ENCODE measurements at regions not wholly inside any gene's neighbourhood (a gene's known extent, or its start where the extent isn't known, plus 50 kb on each side); places are given as distances from the start of the nearest gene placed in this dataset.
"Not testable (repeated sequence)": the region's sequence is repeated elsewhere in the genome, so short reads cannot be mapped to it uniquely, and the experiment has no call there.

DNA sequence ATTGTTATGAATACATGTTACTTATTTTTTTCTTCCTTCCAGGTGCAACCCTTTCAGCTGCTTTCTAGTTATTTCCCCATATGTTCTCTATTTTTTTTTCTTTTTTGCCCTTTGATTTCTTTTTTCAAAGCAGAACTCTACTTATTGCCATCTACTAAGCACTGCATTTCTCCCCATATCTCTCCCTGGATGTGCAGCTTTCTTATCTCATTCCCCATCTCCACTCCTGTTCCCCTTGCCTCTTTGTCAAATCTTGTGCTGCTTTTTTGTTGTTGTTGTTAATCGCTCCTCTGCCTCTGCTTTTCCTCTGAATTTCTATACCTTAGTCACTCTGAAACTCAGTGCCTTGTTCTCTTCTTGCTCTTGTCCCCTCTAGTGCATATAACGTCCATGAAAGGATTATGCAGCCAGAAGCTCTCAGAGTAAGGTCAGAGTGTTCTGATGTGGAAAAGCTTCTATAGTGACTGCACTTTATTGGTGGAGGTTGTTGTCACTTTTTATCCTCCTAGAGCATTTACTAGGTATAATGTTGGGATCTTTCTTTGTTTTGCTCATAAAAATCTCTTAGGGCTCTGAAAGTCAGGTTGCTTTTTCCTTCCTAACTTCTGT lies 51.1 kb upstream of the JADE1 start:
- H3K36me3 ChIP-seq (ENCODE audit: control insufficient read depth, insufficient read depth, low read length) = no peaks in the 10 kb centered on the region
- H3K4me3 ChIP-seq (ENCODE audit: low read length) = no peak overlapping the region
- no peak overlapping the region for H3K9ac ChIP-seq (ENCODE audit: low read length)
- H3K4me1 ChIP-seq (ENCODE audit: control insufficient read depth, insufficient read depth, low read length) = no peaks in the 10 kb centered on the region
- no peaks in the 10 kb centered on the region for H3K27me3 ChIP-seq (ENCODE audit: control insufficient read depth, insufficient read depth, low read length)
- H3K9me3 ChIP-seq (ENCODE audit: control insufficient read depth, low read length) = no peaks in the 10 kb centered on the region

DNA sequence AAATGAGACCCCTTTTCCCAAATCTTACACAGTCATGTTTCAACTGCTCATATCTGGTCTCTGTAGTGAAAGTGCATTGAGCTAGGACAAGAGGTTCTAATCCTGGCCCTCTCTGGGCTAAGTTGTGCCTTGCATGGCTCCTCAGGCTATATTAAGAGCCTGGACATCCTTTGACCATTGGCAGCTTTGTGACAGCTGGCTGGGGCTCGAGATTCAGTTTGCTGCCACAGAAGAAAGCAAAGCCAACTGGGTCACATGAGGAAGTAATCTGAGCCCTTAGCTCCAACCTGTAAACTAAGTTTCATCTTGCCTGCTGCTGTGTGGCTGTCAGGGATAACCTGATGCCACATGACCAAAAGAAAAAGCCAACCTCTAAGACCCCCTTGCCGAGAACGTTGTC lies 51.8 kb upstream of the JADE1 start:
- Histone ChIP-seq H3K4me3 (ENCODE audit: low read length) (no peak overlapping the region), H3K9ac (ENCODE audit: low read length) (no peak overlapping the region), H3K36me3 (ENCODE audit: control insufficient read depth, insufficient read depth, low read length) (no peaks in the 10 kb centered on the region), H3K4me1 (ENCODE audit: control insufficient read depth, insufficient read depth, low read length) (no peaks in the 10 kb centered on the region), H3K9me3 (ENCODE audit: control insufficient read depth, low read length) (no peaks in the 10 kb centered on the region), H3K27me3 (ENCODE audit: control insufficient read depth, insufficient read depth, low read length) (no peaks in the 10 kb centered on the region)

DNA sequence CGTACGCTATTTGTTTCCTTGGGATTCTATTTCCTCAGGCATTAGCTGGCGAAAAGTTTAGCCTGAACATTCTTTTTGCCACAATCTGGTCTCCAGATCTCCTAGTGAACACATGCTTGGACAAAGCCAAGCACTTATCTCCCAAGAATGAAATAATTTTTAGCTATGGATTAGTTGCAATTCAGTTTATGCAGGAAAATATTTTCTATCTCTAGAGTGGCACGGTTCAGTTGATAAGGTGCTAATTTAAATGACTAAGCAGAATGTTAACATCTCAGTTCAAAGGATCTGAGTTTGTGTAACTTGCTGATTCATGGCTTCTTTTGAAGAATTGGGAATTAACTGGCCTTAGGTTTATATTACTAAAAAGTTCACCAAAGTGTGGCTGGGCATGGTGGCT lies 58.1 kb upstream of the JADE1 start:
- Histone ChIP-seq H3K4me3 (ENCODE audit: low read length) (no peak overlapping the region), H3K27me3 (ENCODE audit: control insufficient read depth, insufficient read depth, low read length) (no peaks in the 10 kb centered on the region), H3K4me1 (ENCODE audit: control insufficient read depth, insufficient read depth, low read length) (no peaks in the 10 kb centered on the region), H3K9ac (ENCODE audit: low read length) (no peak overlapping the region), H3K36me3 (ENCODE audit: control insufficient read depth, insufficient read depth, low read length) (no peaks in the 10 kb centered on the region), H3K9me3 (ENCODE audit: control insufficient read depth, low read length) (no peaks in the 10 kb centered on the region)

DNA sequence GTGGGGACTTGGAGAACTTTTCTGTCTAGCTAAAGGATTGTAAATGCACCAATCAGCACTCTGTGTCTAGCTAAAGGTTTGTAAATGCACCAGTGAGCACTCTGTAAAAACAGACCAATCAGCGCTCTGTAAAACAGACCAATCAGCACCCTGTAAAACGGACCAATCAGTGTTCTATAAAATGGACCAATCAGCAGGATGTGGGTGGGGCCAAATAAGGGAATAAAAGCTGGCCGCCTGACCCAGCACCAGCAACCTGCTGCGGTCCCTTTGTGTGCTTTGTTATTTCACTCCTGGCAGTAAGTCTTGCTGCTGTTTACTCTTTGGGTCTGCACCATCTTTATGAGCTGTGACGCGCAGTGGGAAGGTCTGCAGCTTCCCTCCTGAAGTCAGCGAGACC lies 67.8 kb upstream of the JADE1 start:
- H3K9ac ChIP-seq (ENCODE audit: low read length); H3K4me3 ChIP-seq (ENCODE audit: low read length); H3K36me3 ChIP-seq (ENCODE audit: control insufficient read depth, insufficient read depth, low read length); H3K9me3 ChIP-seq (ENCODE audit: control insufficient read depth, low read length); H3K27me3 ChIP-seq (ENCODE audit: control insufficient read depth, insufficient read depth, low read length); H3K4me1 ChIP-seq (ENCODE audit: control insufficient read depth, insufficient read depth, low read length): not testable (repeated sequence)

DNA sequence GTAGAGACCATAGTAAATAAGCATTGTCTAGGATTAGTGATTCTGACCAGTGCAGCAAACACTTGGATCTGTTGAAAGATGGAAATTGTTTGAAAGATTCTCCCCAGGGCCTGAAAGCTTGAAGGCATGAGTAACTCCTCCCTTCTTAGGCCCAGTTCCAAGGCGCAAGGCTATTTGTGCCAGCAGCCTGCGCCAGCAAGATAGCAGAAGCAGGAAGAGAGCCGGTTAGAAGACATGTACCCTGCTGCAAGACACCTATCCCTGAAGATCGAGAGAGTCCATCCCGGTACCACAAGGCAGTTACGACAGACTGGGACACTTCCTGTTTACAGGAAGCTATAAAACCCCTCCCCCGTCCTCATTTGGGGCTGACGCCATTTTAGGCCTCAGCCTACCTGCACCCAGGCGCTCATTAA lies 72.4 kb upstream of the JADE1 start:
- no peak overlapping the region for H3K9ac ChIP-seq (ENCODE audit: low read length)
- no peaks in the 10 kb centered on the region for H3K4me1 ChIP-seq (ENCODE audit: control insufficient read depth, insufficient read depth, low read length)
- H3K27me3 ChIP-seq (ENCODE audit: control insufficient read depth, insufficient read depth, low read length) = no peaks in the 10 kb centered on the region
- H3K9me3 ChIP-seq (ENCODE audit: control insufficient read depth, low read length) = no peaks in the 10 kb centered on the region
- no peak overlapping the region for H3K4me3 ChIP-seq (ENCODE audit: low read length)
- H3K36me3 ChIP-seq (ENCODE audit: control insufficient read depth, insufficient read depth, low read length) = no peaks in the 10 kb centered on the region

DNA sequence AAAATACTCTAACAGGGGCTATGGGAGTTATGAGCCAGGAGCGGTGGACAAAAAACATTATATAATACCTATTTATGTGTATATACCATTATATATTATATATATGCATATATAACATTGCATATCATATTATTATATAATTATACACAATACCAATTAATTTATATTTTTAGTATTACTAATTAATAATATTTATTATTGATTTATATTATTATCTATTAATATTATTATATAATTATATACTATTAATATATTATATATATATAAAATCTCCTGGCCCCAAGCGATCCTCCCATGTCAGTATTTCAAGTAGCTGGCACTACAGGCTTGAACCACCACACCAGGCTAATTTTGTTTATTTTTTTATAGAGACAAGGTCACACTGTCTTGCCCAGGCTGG lies 73.8 kb upstream of the JADE1 start:
- no peak overlapping the region for H3K4me3 ChIP-seq (ENCODE audit: low read length)
- no peaks in the 10 kb centered on the region for H3K36me3 ChIP-seq (ENCODE audit: control insufficient read depth, insufficient read depth, low read length)
- H3K4me1 ChIP-seq (ENCODE audit: control insufficient read depth, insufficient read depth, low read length) = no peaks in the 10 kb centered on the region
- H3K9ac ChIP-seq (ENCODE audit: low read length) = no peak overlapping the region
- H3K9me3 ChIP-seq (ENCODE audit: control insufficient read depth, low read length) = no peaks in the 10 kb centered on the region
- no peaks in the 10 kb centered on the region for H3K27me3 ChIP-seq (ENCODE audit: control insufficient read depth, insufficient read depth, low read length)

DNA sequence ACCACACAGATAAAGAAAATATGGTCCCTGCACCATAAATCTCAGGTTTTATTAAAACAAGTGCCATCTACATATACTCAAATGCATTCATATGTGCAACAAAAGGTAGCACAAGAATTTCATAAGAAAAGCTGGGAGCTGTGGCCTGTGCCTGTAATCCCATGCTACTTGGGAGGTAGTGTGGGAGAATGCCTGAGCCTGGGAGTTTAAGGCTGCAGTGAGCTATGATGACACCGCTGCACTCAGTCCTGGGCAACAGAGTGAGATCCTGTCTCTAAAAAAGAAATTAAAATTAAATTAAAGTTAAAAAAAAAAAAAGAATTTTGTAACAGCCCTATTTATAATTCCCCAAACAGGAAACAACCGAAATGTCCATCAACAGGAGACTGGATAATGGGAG lies 81.3 kb upstream of the JADE1 start:
- Histone ChIP-seq H3K4me3 (ENCODE audit: low read length) (no peak overlapping the region), H3K4me1 (ENCODE audit: control insufficient read depth, insufficient read depth, low read length) (no peaks in the 10 kb centered on the region), H3K27me3 (ENCODE audit: control insufficient read depth, insufficient read depth, low read length) (no peaks in the 10 kb centered on the region), H3K9ac (ENCODE audit: low read length) (no peak overlapping the region), H3K36me3 (ENCODE audit: control insufficient read depth, insufficient read depth, low read length) (no peaks in the 10 kb centered on the region), H3K9me3 (ENCODE audit: control insufficient read depth, low read length) (no peaks in the 10 kb centered on the region)

DNA sequence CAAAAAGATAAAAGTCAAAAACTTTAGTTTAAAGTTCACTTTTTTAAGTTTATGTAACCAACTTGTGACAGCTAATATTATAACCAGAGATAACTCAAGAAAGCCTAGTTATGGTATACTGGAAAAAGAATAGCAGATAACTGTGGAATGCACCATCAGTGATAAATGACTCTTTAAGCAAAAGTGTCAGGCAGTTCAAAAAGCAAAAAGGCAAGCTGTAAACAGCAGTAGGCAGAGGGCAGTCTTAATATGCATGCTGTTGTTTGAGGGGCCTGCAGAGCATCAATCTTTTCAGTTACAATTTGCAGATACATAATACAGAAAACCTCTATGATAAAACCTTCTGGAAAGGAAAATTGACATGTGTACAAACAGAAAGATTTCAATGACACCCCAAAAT lies 81.8 kb upstream of the JADE1 start:
- Histone ChIP-seq H3K9ac (ENCODE audit: low read length) (no peak overlapping the region), H3K9me3 (ENCODE audit: control insufficient read depth, low read length) (no peaks in the 10 kb centered on the region), H3K27me3 (ENCODE audit: control insufficient read depth, insufficient read depth, low read length) (no peaks in the 10 kb centered on the region), H3K4me1 (ENCODE audit: control insufficient read depth, insufficient read depth, low read length) (no peaks in the 10 kb centered on the region), H3K4me3 (ENCODE audit: low read length) (no peak overlapping the region), H3K36me3 (ENCODE audit: control insufficient read depth, insufficient read depth, low read length) (no peaks in the 10 kb centered on the region)

DNA sequence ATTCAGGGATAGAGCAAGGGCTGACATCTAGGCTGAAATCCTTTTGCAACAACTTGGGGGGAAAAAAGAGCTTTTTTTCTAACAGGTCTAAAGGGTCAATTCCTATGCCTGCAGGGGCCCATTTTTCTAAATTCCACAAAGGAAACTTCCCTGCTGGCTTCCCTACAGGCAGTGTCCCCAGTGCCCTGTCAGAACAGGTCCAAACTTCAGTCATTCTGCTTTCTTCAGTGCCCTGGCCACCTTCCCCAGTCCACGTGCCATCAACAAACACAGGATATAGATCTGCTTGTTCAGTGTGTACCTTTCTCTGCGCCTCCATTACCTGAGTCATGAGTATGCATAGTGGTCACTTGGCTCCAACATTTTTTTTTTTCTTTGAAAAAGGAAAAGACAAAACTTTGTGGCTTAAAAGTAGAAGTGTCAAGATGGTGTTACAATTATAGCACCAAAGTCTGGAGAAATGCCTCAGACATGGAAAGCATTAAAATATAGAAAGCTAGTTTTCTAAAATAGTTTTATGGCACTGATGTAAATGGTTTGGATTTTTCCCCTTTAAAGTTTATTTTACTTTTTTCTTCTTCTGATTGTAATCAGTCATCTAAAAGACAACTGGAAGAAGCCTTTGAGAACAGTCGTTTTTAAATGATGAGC lies 84.0 kb upstream of the JADE1 start:
- Histone ChIP-seq H3K9me3 (ENCODE audit: control insufficient read depth, low read length) (no peaks in the 10 kb centered on the region), H3K4me3 (ENCODE audit: low read length) (no peak overlapping the region), H3K36me3 (ENCODE audit: control insufficient read depth, insufficient read depth, low read length) (no peaks in the 10 kb centered on the region), H3K4me1 (ENCODE audit: control insufficient read depth, insufficient read depth, low read length) (no peaks in the 10 kb centered on the region), H3K9ac (ENCODE audit: low read length) (no peak overlapping the region), H3K27me3 (ENCODE audit: control insufficient read depth, insufficient read depth, low read length) (no peaks in the 10 kb centered on the region)

DNA sequence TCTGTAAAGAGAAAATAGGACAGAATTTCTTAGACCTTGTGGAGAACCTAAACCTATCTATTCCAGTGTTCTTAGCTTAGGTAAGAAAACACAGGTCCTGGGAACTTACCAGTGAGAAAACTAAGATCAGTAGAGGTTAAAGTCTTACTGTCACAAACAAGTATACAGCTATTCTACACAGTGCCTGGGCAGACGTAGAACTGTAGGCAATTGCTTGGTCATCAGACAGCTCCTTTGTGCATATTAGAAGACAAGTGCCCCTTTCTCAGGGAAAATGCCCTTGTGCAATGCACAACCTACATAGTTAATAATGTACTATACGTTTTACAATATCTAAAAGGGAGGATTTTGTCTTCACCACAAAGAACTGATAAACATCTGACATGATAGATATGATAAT lies 86.6 kb upstream of the JADE1 start:
- no peaks in the 10 kb centered on the region for H3K9me3 ChIP-seq (ENCODE audit: control insufficient read depth, low read length)
- H3K36me3 ChIP-seq (ENCODE audit: control insufficient read depth, insufficient read depth, low read length) = no peaks in the 10 kb centered on the region
- no peak overlapping the region for H3K4me3 ChIP-seq (ENCODE audit: low read length)
- no peak overlapping the region for H3K9ac ChIP-seq (ENCODE audit: low read length)
- no peaks in the 10 kb centered on the region for H3K4me1 ChIP-seq (ENCODE audit: control insufficient read depth, insufficient read depth, low read length)
- H3K27me3 ChIP-seq (ENCODE audit: control insufficient read depth, insufficient read depth, low read length) = no peaks in the 10 kb centered on the region

DNA sequence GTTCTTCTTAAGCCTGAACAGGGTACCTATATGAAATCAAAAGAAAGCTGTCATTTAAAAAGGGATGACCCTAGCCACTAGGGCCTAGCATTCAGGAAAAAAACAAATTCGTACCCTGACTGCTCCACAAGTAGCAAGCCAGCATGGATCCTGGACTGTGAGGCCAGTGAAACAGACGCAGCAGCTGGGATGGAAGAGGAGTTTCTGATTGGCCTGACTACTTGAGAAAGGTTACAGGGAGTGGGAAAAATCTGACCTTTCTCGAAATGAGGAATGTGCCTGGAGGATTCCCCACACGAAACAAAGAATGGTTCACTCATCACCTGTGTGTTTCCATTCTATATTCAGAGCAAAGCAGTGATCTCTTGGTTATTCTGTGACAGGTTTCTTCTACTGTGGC lies 87.6 kb upstream of the JADE1 start:
- H3K9ac ChIP-seq (ENCODE audit: low read length) = no peak overlapping the region
- no peak overlapping the region for H3K4me3 ChIP-seq (ENCODE audit: low read length)
- no peaks in the 10 kb centered on the region for H3K4me1 ChIP-seq (ENCODE audit: control insufficient read depth, insufficient read depth, low read length)
- H3K27me3 ChIP-seq (ENCODE audit: control insufficient read depth, insufficient read depth, low read length) = no peaks in the 10 kb centered on the region
- no peaks in the 10 kb centered on the region for H3K36me3 ChIP-seq (ENCODE audit: control insufficient read depth, insufficient read depth, low read length)
- no peaks in the 10 kb centered on the region for H3K9me3 ChIP-seq (ENCODE audit: control insufficient read depth, low read length)

DNA sequence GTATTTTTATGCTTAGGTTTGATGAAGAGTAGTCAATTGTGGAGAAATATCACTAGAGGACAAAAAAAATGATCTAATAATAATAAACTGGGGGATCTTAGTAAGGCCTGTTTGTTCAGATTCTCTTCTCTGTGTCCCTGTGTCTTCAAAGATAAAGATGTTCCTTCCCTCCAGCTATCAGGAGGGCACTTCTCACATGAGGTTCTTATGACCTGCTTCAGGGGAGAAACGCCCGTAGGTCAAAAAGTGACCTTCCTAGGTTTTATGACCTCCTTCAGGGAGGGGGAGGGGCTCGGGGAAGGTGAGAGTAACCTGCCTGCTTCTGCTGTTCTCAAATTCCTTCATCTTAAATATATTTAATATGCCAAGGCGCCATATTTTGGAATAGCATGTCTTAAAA lies 89.2 kb upstream of the JADE1 start:
- H3K27me3 ChIP-seq (ENCODE audit: control insufficient read depth, insufficient read depth, low read length) = no peaks in the 10 kb centered on the region
- H3K36me3 ChIP-seq (ENCODE audit: control insufficient read depth, insufficient read depth, low read length) = no peaks in the 10 kb centered on the region

DNA sequence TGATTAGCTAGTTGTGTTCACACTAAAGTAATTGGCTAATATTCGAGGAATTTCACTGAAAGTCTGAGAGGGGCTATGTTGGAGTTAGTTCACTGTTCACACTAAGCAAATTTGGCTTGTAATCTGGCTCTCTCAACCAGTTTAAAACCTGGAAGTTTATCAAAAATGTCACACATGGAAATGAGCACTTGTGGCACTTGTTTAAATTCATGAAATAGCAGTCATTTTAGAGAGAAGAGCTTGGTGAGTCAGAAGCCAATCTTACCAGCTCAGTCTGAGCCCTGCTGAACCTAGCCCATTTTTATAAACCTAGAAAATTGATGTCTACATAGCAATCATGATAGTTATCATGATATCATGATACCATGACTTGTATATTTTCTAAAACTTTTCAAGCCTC lies 90.7 kb upstream of the JADE1 start:
- H3K4me3 ChIP-seq (ENCODE audit: low read length) = no peak overlapping the region
- H3K4me1 ChIP-seq (ENCODE audit: control insufficient read depth, insufficient read depth, low read length) = no peaks in the 10 kb centered on the region
- H3K9me3 ChIP-seq (ENCODE audit: control insufficient read depth, low read length) = no peaks in the 10 kb centered on the region
- H3K27me3 ChIP-seq (ENCODE audit: control insufficient read depth, insufficient read depth, low read length) = no peaks in the 10 kb centered on the region
- H3K36me3 ChIP-seq (ENCODE audit: control insufficient read depth, insufficient read depth, low read length) = no peaks in the 10 kb centered on the region
- H3K9ac ChIP-seq (ENCODE audit: low read length) = no peak overlapping the region

More for the DNA sequence above, 89.2 kb upstream of the JADE1 start:
- Histone ChIP-seq H3K9ac (ENCODE audit: low read length) (no peak overlapping the region), H3K4me1 (ENCODE audit: control insufficient read depth, insufficient read depth, low read length) (no peaks in the 10 kb centered on the region), H3K4me3 (ENCODE audit: low read length) (no peak overlapping the region), H3K9me3 (ENCODE audit: control insufficient read depth, low read length) (no peaks in the 10 kb centered on the region)
